ENCODE measurements at regions not wholly inside any gene's neighbourhood (a gene's known extent, or its start where the extent isn't known, plus 50 kb on each side); places are given as distances from the start of the nearest gene placed in this dataset.

DNA sequence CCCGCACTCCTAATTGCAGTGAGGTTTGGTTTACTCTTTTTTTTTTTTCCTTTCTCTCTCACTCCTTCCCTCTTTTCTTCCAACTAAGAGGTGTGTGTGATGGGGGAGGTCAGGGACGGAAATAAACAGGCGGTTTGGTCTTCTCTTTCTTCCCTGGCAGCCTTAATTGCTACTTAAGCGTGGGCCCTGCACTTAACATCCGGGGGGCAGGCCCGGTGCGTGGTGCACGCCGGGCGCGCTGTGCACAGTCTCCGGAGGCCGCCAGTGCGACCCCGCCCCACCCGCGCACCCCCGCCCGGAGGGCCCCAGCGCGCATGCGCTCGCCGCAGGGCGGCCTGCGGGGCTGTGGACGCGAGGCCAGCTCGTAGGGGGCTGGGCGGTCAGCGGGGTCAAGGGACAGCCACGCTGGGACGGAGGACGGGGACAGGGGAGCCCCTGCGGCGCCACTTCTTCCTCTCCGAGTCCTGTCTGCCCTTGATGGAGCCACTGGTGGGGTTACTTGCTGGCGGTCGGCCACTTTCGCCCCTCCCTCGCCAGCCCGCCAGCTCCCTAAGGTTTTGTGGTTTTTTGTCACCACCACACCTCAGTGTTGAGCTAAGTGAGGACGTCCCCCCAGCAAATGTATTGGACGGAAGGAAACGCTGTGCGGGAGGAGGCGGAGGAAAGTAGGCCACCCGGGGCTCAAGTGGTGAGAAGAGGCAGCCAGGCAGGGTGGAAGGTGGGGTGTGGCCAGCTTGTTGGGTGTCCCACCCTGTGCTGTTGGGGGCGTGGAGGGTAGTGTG, 120.9 kb downstream of the MRM1 start:
- TF ChIP-seq, protein P1, sequence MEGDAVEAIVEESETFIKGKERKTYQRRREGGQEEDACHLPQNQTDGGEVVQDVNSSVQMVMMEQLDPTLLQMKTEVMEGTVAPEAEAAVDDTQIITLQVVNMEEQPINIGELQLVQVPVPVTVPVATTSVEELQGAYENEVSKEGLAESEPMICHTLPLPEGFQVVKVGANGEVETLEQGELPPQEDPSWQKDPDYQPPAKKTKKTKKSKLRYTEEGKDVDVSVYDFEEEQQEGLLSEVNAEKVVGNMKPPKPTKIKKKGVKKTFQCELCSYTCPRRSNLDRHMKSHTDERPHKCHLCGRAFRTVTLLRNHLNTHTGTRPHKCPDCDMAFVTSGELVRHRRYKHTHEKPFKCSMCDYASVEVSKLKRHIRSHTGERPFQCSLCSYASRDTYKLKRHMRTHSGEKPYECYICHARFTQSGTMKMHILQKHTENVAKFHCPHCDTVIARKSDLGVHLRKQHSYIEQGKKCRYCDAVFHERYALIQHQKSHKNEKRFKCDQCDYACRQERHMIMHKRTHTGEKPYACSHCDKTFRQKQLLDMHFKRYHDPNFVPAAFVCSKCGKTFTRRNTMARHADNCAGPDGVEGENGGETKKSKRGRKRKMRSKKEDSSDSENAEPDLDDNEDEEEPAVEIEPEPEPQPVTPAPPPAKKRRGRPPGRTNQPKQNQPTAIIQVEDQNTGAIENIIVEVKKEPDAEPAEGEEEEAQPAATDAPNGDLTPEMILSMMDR (IDR thresholded peaks at IDR 0.05; ENCODE audit: borderline replicate concordance, extremely low read depth, insufficient read depth), result no peak
- H3K27me3 ChIP-seq (ENCODE audit: control insufficient read depth, insufficient read depth, low read length), result no peaks in the 10 kb centered on the region
- peaks cover 0 to 4% (median 0%) of the 10 kb centered on the region in 3 donors for H3K4me1 ChIP-seq (ENCODE audit: control insufficient read depth in 2 of 3, insufficient read depth in 2 of 3, low read depth in 1 of 3, low read length in 3 of 3)
- H3K9ac ChIP-seq (ENCODE audit: low read length in 3 of 3), result no peak overlapping the region
- H3K4me3 ChIP-seq (ENCODE audit: low read length in 3 of 3), result peak overlapping the region; percentile 18 to 43 (median 22)
- H3K27ac ChIP-seq (ENCODE audit: low read depth in 2 of 2, low read length in 2 of 2), result peak overlapping the region; percentile 11 to 45
- FAIRE-seq (no peak), DNase-seq (peak; percentile 63 to 86 (median 82))
- intact Hi-C loops (cut with DNase I), result no loop called here
- no peaks in the 10 kb centered on the region for H3K36me3 ChIP-seq (ENCODE audit: control insufficient read depth in 2 of 3, insufficient read depth in 3 of 3, low read length in 3 of 3)
- no peaks in the 10 kb centered on the region for H3K9me3 ChIP-seq (ENCODE audit: control insufficient read depth in 2 of 3, insufficient read depth in 1 of 3, low read length in 3 of 3)

DNA sequence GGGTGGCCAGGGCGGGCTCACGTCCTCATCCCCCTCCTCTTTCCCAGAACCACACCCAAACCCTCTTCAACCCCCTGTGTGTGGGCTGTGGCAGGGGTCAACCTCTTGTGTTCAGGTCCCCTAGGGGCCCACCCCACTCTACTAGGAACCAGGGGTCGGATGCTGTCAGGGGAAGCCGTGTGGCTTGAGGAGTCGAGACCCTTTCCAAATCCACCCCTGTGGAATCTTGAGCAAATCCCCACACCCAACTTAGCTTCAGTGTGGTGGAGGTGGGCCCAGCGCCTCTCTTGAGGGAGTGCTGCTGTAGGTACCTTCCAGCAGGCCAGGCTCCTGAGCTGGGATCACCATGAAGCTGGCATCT, 121.5 kb downstream of the MRM1 start:
- intact Hi-C loops (cut with DNase I), result no loop called here
- Histone ChIP-seq H3K4me1 (ENCODE audit: control insufficient read depth in 2 of 3, insufficient read depth in 2 of 3, low read depth in 1 of 3, low read length in 3 of 3) (peaks cover 0 to 4% (median 0%) of the 10 kb centered on the region in 3 donors), H3K27me3 (ENCODE audit: control insufficient read depth, insufficient read depth, low read length) (no peaks in the 10 kb centered on the region), H3K9me3 (ENCODE audit: control insufficient read depth in 2 of 3, insufficient read depth in 1 of 3, low read length in 3 of 3) (no peaks in the 10 kb centered on the region), H3K9ac (ENCODE audit: low read length in 3 of 3) (peak overlapping the region in 1 of 3 donors; percentile 1), H3K4me3 (ENCODE audit: low read length in 3 of 3) (no peak overlapping the region), H3K36me3 (ENCODE audit: control insufficient read depth in 2 of 3, insufficient read depth in 3 of 3, low read length in 3 of 3) (no peaks in the 10 kb centered on the region), H3K27ac (ENCODE audit: low read depth in 2 of 2, low read length in 2 of 2) (peak overlapping the region; percentile 11 to 45)
- TF ChIP-seq, protein P1 (IDR thresholded peaks at IDR 0.05; ENCODE audit: borderline replicate concordance, extremely low read depth, insufficient read depth), result no peak
- FAIRE-seq, result no peak
- DNase-seq, result no peak

DNA sequence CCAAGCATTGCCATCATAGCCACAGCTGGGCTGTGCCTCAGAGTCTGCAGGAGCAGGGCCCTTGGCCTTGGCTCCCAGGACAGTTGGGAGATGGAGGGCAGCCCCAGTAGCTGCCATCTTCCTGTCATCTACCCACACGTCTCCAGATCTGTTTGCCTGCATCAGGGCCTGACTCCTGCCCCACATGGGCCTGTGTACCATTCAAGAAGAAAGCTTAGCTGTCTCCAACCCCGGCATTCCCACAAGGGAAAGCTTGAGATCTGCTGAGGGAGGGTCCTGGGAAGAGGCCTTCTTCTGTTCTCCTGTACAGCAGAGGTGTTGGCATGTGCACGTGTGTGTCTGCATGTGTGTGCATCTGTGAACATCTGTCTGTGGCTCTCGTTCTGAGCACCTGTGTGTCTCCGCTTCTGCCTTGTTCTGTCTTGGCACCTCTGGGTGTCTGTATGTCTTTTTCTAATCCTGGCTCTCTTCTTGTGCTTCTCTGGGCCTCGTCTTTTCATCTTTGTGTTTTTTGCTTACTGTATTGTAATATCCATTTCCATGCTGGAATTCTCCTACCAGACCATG, 122.2 kb downstream of the MRM1 start:
- H3K9ac ChIP-seq (ENCODE audit: low read length in 3 of 3), result no peak overlapping the region
- DNase-seq (no peak), FAIRE-seq (no peak)
- H3K27ac ChIP-seq (ENCODE audit: low read depth in 2 of 2, low read length in 2 of 2), result no peak overlapping the region
- H3K9me3 ChIP-seq (ENCODE audit: control insufficient read depth in 2 of 3, insufficient read depth in 1 of 3, low read length in 3 of 3), result no peaks in the 10 kb centered on the region
- H3K4me1 ChIP-seq (ENCODE audit: control insufficient read depth in 2 of 3, insufficient read depth in 2 of 3, low read depth in 1 of 3, low read length in 3 of 3), result peaks cover 0 to 4% (median 0%) of the 10 kb centered on the region in 3 donors
- TF ChIP-seq, protein P1 (IDR thresholded peaks at IDR 0.05; ENCODE audit: borderline replicate concordance, extremely low read depth, insufficient read depth), result no peak
- no peaks in the 10 kb centered on the region for H3K27me3 ChIP-seq (ENCODE audit: control insufficient read depth, insufficient read depth, low read length)
- intact Hi-C loops (cut with DNase I), result no loop called here
- H3K4me3 ChIP-seq (ENCODE audit: low read length in 3 of 3), result no peak overlapping the region
- H3K36me3 ChIP-seq (ENCODE audit: control insufficient read depth in 2 of 3, insufficient read depth in 3 of 3, low read length in 3 of 3), result no peaks in the 10 kb centered on the region

Data from kidney (tissue), 13 donors.